Peyer's patch (tissue), 4 donors: ENCODE measurements at regions not wholly inside any gene's neighbourhood (a gene's known extent, or its start where the extent isn't known, plus 50 kb on each side); places are given as distances from the start of the nearest gene placed in this dataset.

ENCODE experiments used
- POLR2A ChIP-seq, 2 donors: fragments of 450-650 bp; IDR thresholded peaks; one replicate each; pipeline ENCODE4 v1.5.1; 2017; ENCODE audit warnings: antibody characterized with exemption in 2 of 2, mild to moderate bottlenecking in 2 of 2, moderate library complexity in 2 of 2
- TF ChIP-seq, protein P1 (sequence below), 6 experiments: fragments of 450-650 bp in 4 of 6; fragments of 200-600 bp in 2 of 6; sonication (generic) in 1 of 6; IDR thresholded peaks; one replicate each; pipeline ENCODE4 v1.5.1; 2017 to 2019; ENCODE audit warnings: antibody characterized with exemption in 6 of 6, mild to moderate bottlenecking in 3 of 6, moderate library complexity in 1 of 6

DNA sequence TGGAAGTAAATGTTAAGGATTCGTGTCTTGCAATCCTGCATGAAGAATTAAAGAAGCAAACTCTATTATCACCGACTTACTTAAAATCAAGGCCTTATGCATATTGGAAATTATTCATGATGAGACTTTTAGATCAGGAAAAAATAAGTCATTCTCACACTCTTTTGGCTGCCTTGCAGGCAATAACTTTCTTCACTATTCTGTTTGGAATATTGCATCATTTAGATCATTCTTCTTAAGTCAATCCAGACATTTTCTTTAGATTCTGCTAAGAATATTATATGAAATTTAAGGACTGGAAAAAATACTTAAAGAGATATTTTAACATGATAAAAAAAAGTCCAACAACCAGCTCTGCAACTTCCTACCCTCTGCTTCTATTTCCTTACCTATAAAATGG is 245.4 kb downstream of the LRRN1 start:
- TF ChIP-seq POLR2A (IDR thresholded peaks at IDR 0.05) = no peak
- TF ChIP-seq, protein P1, sequence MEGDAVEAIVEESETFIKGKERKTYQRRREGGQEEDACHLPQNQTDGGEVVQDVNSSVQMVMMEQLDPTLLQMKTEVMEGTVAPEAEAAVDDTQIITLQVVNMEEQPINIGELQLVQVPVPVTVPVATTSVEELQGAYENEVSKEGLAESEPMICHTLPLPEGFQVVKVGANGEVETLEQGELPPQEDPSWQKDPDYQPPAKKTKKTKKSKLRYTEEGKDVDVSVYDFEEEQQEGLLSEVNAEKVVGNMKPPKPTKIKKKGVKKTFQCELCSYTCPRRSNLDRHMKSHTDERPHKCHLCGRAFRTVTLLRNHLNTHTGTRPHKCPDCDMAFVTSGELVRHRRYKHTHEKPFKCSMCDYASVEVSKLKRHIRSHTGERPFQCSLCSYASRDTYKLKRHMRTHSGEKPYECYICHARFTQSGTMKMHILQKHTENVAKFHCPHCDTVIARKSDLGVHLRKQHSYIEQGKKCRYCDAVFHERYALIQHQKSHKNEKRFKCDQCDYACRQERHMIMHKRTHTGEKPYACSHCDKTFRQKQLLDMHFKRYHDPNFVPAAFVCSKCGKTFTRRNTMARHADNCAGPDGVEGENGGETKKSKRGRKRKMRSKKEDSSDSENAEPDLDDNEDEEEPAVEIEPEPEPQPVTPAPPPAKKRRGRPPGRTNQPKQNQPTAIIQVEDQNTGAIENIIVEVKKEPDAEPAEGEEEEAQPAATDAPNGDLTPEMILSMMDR (IDR thresholded peaks at IDR 0.05) = no peak
